HT-29 (cell line): ENCODE measurements at regions not wholly inside any gene's neighbourhood (a gene's known extent, or its start where the extent isn't known, plus 50 kb on each side); places are given as distances from the start of the nearest gene placed in this dataset.
A peak's percentile ranks its signal among the peaks of the same experiment; 100 is the strongest.
"Not testable (repeated sequence)": the region's sequence is repeated elsewhere in the genome, so short reads cannot be mapped to it uniquely, and the experiment has no call there.

Experiments
- DNase-seq: peaks from one replicate; pipeline ENCODE4 v3.0.0-alpha.2; 2015; ENCODE audit warnings: low spot score

GRCh38 chr1:98130408-98130807 is 209.6 kb upstream of the DPYD start:
- no peak for DNase-seq

- DNase-seq: no peak
Measured at GRCh38 chr1:98129491-98129890, 208.7 kb upstream of the DPYD start.

GRCh38 chr1:98126740-98127139 is 205.9 kb upstream of the DPYD start:
- no peak for DNase-seq

- no peak for DNase-seq
Measured at GRCh38 chr1:98121646-98122045, 200.8 kb upstream of the DPYD start.

GRCh38 chr1:98119796-98120195 is 199.0 kb upstream of the DPYD start:
- peak; percentile 54 for DNase-seq

- no peak for DNase-seq
Measured at GRCh38 chr1:98113811-98114210, 193.0 kb upstream of the DPYD start.

- no peak for DNase-seq
Measured at GRCh38 chr1:98112626-98113025, 191.8 kb upstream of the DPYD start.

GRCh38 chr1:98110674-98111073 is 189.8 kb upstream of the DPYD start:
- DNase-seq: no peak

GRCh38 chr1:98108378-98108777 is 187.5 kb upstream of the DPYD start:
- DNase-seq: not testable (repeated sequence)

GRCh38 chr1:98107256-98107655 is 186.4 kb upstream of the DPYD start:
- DNase-seq: no peak

GRCh38 chr1:98104289-98104688 is 183.5 kb upstream of the DPYD start:
- DNase-seq: no peak

- no peak for DNase-seq
Measured at GRCh38 chr1:98103617-98104285, 182.9 kb upstream of the DPYD start.

- DNase-seq: no peak
Measured at GRCh38 chr1:98102345-98103030, 181.7 kb upstream of the DPYD start.

- no peak for DNase-seq
Measured at GRCh38 chr1:98101364-98101763, 180.5 kb upstream of the DPYD start.

- DNase-seq: no peak
Measured at GRCh38 chr1:98099501-98099900, 178.7 kb upstream of the DPYD start.

GRCh38 chr1:98098473-98098872 is 177.6 kb upstream of the DPYD start:
- no peak for DNase-seq

GRCh38 chr1:98090351-98090750 is 169.5 kb upstream of the DPYD start:
- no peak for DNase-seq

- DNase-seq: no peak
Measured at GRCh38 chr1:98088381-98088780, 167.5 kb upstream of the DPYD start.

GRCh38 chr1:98086796-98087441 is 166.1 kb upstream of the DPYD start:
- peak; percentile 52 for DNase-seq

- no peak for DNase-seq
Measured at GRCh38 chr1:98086156-98086555, 165.3 kb upstream of the DPYD start.

GRCh38 chr1:98084188-98084587 is 163.4 kb upstream of the DPYD start:
- no peak for DNase-seq

GRCh38 chr1:98081944-98082343 is 161.1 kb upstream of the DPYD start:
- no peak for DNase-seq

GRCh38 chr1:98078596-98078995 is 157.8 kb upstream of the DPYD start:
- no peak for DNase-seq
